HG03457 (cell line): ENCODE measurements at regions not wholly inside any gene's neighbourhood (a gene's known extent, or its start where the extent isn't known, plus 50 kb on each side); places are given as distances from the start of the nearest gene placed in this dataset.
A peak's percentile ranks its signal among the peaks of the same experiment; 100 is the strongest.

Experiments
- ATAC-seq: cut with Tn5 transposase; IDR thresholded peaks from one replicate; pipeline ENCODE4 v1.9.1; 2021; ENCODE audit warnings: moderate number of reproducible peaks; ENCODE audit not compliant: unreplicated experiment

- no peak for ATAC-seq
These were observed 543.6 kb upstream of the CFAP20DC start for GRCh38 chr3:59593380-59593779.

- no peak for ATAC-seq
These were observed 531.2 kb upstream of the CFAP20DC start for GRCh38 chr3:59580996-59581395.

GRCh38 chr3:59580499-59580898 is 530.7 kb upstream of the CFAP20DC start:
- no peak for ATAC-seq

GRCh38 chr3:59578129-59578528 is 528.3 kb upstream of the CFAP20DC start:
- ATAC-seq, result no peak

GRCh38 chr3:59576606-59577005 is 526.8 kb upstream of the CFAP20DC start:
- ATAC-seq, result no peak

GRCh38 chr3:59575113-59576001 is 525.5 kb upstream of the CFAP20DC start:
- ATAC-seq, result peak; percentile 61

- ATAC-seq, result no peak
These were observed 524.1 kb upstream of the CFAP20DC start for GRCh38 chr3:59573911-59574310.

GRCh38 chr3:59572106-59572505 is 522.3 kb upstream of the CFAP20DC start:
- no peak for ATAC-seq

- ATAC-seq, result no peak
These were observed 521.0 kb upstream of the CFAP20DC start for GRCh38 chr3:59570806-59571205.

- no peak for ATAC-seq
These were observed 517.8 kb upstream of the CFAP20DC start for GRCh38 chr3:59567661-59568060.

- ATAC-seq, result peak; percentile 98
These were observed 516.7 kb upstream of the CFAP20DC start for GRCh38 chr3:59566481-59566975.

- no peak for ATAC-seq
These were observed 515.3 kb upstream of the CFAP20DC start for GRCh38 chr3:59565125-59565524.

GRCh38 chr3:59563966-59564365 is 514.1 kb upstream of the CFAP20DC start:
- no peak for ATAC-seq

- ATAC-seq, result no peak
These were observed 513.3 kb upstream of the CFAP20DC start for GRCh38 chr3:59563072-59563605.

- no peak for ATAC-seq
These were observed 510.1 kb upstream of the CFAP20DC start for GRCh38 chr3:59559721-59560435.

- ATAC-seq, result no peak
These were observed 509.3 kb upstream of the CFAP20DC start for GRCh38 chr3:59558906-59559720.

- no peak for ATAC-seq
These were observed 505.9 kb upstream of the CFAP20DC start for GRCh38 chr3:59555593-59556315.

GRCh38 chr3:59553076-59553475 is 503.3 kb upstream of the CFAP20DC start:
- no peak for ATAC-seq

- ATAC-seq, result no peak
These were observed 502.0 kb upstream of the CFAP20DC start for GRCh38 chr3:59551834-59552233.

- ATAC-seq, result no peak
These were observed 500.1 kb upstream of the CFAP20DC start for GRCh38 chr3:59549962-59550361.
